ENCODE measurements at regions not wholly inside any gene's neighbourhood (a gene's known extent, or its start where the extent isn't known, plus 50 kb on each side); places are given as distances from the start of the nearest gene placed in this dataset.

DNA sequence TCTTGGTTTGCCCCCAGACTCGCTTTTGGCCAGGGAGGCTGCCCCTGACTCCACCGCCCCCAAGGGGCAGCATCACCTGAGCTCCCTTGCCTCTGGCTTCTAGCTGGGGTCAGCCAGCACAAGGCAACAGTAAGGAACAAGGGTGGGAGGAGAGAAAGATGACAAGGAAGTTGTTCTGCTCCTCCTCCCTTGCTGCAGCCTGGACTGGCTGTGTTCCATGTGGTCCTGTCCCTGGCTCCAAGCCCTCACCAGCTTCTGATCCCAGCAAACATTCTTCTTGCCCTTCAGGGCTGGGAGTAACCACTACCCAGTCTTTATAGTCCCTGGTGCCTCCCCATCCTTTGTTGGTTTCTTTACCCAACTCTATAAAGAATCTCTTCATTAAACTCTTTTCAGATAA, 100.3 kb upstream of the SPIN1 start:
- H3K27ac ChIP-seq: no peak overlapping the region
- ChIA-PET POLR2A (ENCODE audit: low non-redundant PET) (no interaction called here), CTCF (no interaction called here)
- no peak for DNase-seq (ENCODE audit: low spot score)
- TF ChIP-seq, protein P1, sequence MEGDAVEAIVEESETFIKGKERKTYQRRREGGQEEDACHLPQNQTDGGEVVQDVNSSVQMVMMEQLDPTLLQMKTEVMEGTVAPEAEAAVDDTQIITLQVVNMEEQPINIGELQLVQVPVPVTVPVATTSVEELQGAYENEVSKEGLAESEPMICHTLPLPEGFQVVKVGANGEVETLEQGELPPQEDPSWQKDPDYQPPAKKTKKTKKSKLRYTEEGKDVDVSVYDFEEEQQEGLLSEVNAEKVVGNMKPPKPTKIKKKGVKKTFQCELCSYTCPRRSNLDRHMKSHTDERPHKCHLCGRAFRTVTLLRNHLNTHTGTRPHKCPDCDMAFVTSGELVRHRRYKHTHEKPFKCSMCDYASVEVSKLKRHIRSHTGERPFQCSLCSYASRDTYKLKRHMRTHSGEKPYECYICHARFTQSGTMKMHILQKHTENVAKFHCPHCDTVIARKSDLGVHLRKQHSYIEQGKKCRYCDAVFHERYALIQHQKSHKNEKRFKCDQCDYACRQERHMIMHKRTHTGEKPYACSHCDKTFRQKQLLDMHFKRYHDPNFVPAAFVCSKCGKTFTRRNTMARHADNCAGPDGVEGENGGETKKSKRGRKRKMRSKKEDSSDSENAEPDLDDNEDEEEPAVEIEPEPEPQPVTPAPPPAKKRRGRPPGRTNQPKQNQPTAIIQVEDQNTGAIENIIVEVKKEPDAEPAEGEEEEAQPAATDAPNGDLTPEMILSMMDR (conservative IDR thresholded peaks at IDR 0.05; ENCODE audit: low read depth): no peak

DNA sequence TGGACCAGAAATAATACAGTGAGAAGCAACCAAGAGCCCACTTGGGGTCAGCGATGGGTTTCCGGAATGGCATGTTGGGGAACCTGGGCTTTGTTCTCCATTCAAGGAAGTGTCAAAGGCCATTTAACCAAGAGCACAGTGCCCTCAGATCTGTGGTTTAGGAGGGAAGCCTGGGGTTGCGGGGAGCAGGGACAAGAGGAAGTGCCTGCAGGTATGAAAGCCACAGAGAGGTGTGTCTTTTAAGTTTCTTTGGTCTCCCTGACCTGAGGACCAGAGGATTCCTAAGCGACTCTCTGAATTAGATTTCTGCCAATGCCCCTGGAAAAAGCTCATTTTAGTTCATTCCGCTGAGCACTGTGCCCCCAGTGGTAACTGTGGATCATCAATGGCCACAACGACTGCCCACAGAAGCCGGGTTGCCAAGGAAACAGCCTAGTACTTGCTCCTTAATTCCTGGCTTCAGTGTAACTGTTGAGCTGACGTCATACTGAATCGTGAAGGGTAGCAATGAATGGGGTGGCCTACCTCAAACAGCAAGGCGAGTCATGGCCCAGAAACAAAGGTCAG, 107.3 kb upstream of the SPIN1 start:
- H3K27ac ChIP-seq: no peak overlapping the region
- no peak for DNase-seq (ENCODE audit: low spot score)
- TF ChIP-seq, protein P1 (conservative IDR thresholded peaks at IDR 0.05; ENCODE audit: low read depth): no peak
- CTCF ChIA-PET: no interaction called here
- POLR2A ChIA-PET (ENCODE audit: low non-redundant PET): no interaction called here

DNA sequence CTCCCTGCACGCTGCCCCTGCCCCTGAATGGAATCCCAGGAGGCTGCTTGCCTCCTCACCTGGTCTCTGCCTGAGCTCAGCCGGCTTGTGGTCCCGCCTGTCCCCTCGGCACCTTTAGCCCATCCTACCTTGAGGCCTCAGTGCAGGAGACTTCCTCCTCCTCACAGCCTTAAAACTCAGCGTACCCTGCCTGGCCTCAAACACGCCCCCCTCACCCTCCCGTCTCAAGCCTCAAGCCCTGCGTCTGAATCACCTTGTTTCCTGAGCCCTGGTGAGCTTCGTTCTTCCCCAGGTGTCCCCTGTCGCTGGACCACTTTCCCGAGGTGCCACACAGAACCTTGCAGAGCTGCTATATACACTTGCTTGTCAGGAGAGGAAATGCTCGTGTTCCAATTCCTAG, 110.2 kb upstream of the SPIN1 start:
- H3K27ac ChIP-seq: no peak overlapping the region
- TF ChIP-seq, protein P1 (conservative IDR thresholded peaks at IDR 0.05; ENCODE audit: low read depth): no peak
- POLR2A ChIA-PET (ENCODE audit: low non-redundant PET): no interaction called here
- DNase-seq (ENCODE audit: low spot score): no peak
- CTCF ChIA-PET: no interaction called here

DNA sequence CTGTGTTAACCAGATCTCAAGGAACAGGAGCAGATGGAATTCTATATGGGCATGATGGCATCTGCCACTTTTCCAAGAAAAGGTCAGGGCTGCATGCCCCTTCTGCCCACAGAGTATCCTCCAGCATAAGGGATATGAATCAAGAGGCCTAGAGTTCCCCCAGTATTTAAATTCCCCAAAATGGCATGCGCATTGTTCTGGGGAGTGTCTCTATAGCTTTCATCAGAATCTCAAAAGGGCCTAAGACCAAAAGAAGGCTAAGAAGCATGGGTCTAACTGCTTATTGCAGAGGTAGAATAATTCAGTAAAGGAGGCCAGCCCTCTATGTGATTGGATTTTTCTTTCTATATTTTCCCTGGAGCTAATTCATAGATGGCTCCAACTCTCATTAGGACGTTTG, 114.2 kb upstream of the SPIN1 start:
- ChIA-PET CTCF (interaction anchor here (0.6 kb wide), 2 partner anchors 48 to 947 kb away, joined by 3 read pairs; no protein-coding TSS in a partner anchor), POLR2A (ENCODE audit: low non-redundant PET) (no interaction called here)

DNA sequence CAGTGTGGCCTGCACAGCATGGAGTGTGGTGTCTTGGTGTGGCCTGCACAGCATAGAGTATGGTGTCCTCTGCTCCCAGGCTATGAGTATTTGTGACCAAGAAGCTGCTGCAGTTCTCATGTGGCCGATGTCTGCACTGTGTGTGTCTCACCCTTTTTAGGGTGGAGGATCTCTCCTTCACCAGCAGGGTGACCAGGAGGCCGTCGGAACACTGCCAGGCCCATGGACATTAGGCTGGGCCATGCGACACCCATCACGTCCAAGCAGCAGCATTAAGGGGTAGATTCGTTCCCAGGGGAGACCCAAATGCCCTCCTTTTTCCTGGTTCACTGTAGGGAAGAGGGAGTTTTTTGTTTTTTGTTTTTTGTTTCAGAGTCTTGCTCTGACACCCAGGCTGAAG, 115.3 kb upstream of the SPIN1 start:
- no peak for DNase-seq (ENCODE audit: low spot score)
- ChIA-PET CTCF (no interaction called here), POLR2A (ENCODE audit: low non-redundant PET) (no interaction called here)
- TF ChIP-seq, protein P1 (conservative IDR thresholded peaks at IDR 0.05; ENCODE audit: low read depth): no peak
- no peak overlapping the region for H3K27ac ChIP-seq

More for the DNA sequence above, 114.2 kb upstream of the SPIN1 start:
- DNase-seq (ENCODE audit: low spot score): no peak
- TF ChIP-seq, protein P1 (conservative IDR thresholded peaks at IDR 0.05; ENCODE audit: low read depth): no peak
- H3K27ac ChIP-seq: no peak overlapping the region

DNA sequence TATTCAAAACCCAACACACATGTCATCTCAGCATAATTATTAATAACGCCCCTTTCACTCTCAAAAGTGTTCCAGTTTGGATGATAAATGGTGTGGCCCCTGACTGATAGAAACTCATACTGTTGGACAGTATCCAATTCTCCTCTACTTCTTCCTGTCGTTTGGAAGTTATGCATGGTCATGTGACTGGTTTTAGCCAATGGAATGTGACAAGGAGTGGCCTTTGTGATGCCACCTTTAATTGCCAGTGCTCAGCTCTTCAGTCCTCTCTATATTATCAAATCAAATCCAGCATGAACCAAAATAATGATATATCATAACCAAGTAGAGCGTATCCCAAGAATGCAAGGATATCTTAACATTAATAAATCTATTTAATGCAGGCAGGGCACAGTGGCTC, 117.8 kb upstream of the SPIN1 start:
- TF ChIP-seq, protein P1 (conservative IDR thresholded peaks at IDR 0.05; ENCODE audit: low read depth): no peak
- H3K27ac ChIP-seq: peak overlapping the region; percentile 55; the same call in 1 of the 2 replicates
- DNase-seq (ENCODE audit: low spot score): no peak
- CTCF ChIA-PET: interaction anchor here (0.5 kb wide), 1 partner anchor 193 kb away, joined by 3 read pairs; no protein-coding TSS in a partner anchor
- POLR2A ChIA-PET (ENCODE audit: low non-redundant PET): no interaction called here

Measured in RWPE1 (cell line).